ENCODE measurements at regions not wholly inside any gene's neighbourhood (a gene's known extent, or its start where the extent isn't known, plus 50 kb on each side); places are given as distances from the start of the nearest gene placed in this dataset.

DNA sequence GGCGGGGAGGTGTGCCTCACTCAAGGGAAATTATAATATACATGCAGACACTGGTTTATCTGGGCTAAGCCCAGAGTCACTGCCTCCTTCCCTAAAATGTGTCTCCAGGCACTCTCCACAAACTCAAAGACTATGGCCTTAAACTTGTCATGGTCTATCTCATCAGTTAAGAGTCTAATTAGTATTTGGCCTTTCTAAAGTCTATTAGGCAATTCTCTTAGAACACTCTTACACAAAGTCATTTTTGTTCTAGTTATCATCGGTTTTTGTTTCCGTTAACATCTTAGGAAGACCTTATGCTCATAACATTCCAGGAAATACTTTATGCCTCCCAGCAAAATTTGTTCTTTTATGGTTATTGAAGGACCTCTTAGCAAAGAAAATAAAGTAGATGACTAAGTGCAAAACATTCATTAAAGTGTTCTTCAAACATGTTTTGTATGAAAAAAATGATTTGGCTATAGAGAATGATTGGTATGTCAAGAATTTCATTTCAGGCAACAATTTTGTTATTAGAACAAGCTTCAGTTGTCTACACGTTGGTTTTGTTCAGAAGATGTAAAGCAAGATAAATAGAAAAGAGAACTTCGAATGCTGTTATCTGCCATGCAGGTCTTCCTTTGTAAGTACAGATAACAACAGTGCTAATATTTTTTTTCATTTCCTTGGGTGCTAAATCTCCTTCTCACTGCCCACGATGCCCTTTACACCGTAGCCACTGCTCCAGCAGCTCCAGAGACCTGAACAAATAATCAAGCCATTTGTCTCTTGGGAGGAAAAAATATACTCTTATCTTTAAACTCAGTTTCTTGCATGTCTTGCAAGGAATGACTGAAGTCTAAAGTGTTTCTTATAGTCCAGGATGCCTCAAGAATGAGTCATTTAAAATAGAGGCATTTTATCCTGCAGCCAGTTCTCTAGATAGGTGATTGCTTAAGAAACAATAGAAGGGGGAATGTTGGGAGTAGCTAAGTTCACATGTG lies 170.4 kb downstream of the HTR1B start:
- TF ChIP-seq POLR2A (IDR thresholded peaks at IDR 0.05): no peak
- TF ChIP-seq, protein P1, sequence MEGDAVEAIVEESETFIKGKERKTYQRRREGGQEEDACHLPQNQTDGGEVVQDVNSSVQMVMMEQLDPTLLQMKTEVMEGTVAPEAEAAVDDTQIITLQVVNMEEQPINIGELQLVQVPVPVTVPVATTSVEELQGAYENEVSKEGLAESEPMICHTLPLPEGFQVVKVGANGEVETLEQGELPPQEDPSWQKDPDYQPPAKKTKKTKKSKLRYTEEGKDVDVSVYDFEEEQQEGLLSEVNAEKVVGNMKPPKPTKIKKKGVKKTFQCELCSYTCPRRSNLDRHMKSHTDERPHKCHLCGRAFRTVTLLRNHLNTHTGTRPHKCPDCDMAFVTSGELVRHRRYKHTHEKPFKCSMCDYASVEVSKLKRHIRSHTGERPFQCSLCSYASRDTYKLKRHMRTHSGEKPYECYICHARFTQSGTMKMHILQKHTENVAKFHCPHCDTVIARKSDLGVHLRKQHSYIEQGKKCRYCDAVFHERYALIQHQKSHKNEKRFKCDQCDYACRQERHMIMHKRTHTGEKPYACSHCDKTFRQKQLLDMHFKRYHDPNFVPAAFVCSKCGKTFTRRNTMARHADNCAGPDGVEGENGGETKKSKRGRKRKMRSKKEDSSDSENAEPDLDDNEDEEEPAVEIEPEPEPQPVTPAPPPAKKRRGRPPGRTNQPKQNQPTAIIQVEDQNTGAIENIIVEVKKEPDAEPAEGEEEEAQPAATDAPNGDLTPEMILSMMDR (IDR thresholded peaks at IDR 0.05): no peak
- H3K36me3 ChIP-seq (ENCODE audit: low read depth, missing control alignments): no peaks in the 10 kb centered on the region
- intact Hi-C loops (cut with DNase I; ENCODE audit: low total_unique reads): no loop called here
- H3K27me3 ChIP-seq: no peaks in the 10 kb centered on the region
- H3K4me1 ChIP-seq: no peaks in the 10 kb centered on the region
- no peak overlapping the region for H3K4me3 ChIP-seq
- WGBS, 2 donors: 38 to 50% methylated on average over 7 of the region's 7 CpGs
- no peak overlapping the region for H3K27ac ChIP-seq
- no peaks in the 10 kb centered on the region for H3K9me3 ChIP-seq
- no peak for DNase-seq

DNA sequence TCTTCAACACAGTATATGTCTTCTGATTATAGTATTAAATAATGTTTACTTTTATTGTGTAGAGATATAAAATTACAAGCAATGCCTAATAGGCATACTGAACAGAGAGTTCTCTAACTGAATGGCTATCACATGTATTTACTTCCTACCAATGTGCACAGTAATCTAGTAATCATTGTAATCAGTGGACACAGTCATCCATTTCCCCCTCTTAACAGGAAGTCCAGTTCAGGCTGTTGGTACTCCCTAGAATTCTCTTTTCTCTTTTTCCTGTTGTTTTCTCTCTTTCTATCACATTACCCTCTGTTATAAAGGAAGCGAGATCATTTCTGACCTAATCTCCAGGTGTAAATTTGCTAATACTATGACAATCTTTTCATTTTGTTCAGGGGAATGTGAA lies 172.5 kb downstream of the HTR1B start:
- 89 to 94% methylated on average over 1 of the region's 1 CpG for WGBS, 2 donors
- Histone ChIP-seq H3K4me3 (no peak overlapping the region), H3K4me1 (no peaks in the 10 kb centered on the region), H3K9me3 (no peaks in the 10 kb centered on the region), H3K27ac (no peak overlapping the region), H3K27me3 (no peaks in the 10 kb centered on the region), H3K36me3 (ENCODE audit: low read depth, missing control alignments) (no peaks in the 10 kb centered on the region)
- intact Hi-C loops (cut with DNase I; ENCODE audit: low total_unique reads): no loop called here
- DNase-seq: no peak
- TF ChIP-seq POLR2A (IDR thresholded peaks at IDR 0.05): no peak

DNA sequence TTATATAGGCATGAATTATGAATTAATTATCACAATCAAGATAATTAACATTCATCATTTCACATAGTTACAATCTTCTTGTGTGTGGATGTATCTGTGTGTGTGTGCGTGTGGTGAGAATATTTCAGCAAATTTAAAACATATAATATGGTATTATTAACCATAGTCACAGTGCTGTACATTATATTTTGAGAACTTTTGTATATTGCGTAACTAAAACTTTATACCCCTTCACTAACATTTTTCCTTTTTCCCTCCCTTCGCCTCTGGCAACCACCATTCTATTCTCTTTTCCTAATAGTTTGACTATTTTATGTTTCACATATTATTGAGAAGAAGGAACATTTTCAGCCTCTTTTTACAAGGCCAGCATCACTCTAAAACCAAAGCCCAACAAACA lies 176.8 kb downstream of the HTR1B start:
- H3K27ac ChIP-seq: no peak overlapping the region
- no peak overlapping the region for H3K4me3 ChIP-seq
- no peaks in the 10 kb centered on the region for H3K36me3 ChIP-seq (ENCODE audit: low read depth, missing control alignments)
- no peaks in the 10 kb centered on the region for H3K27me3 ChIP-seq
- DNase-seq: no peak
- intact Hi-C loops (cut with DNase I; ENCODE audit: low total_unique reads): no loop called here
- TF ChIP-seq, protein P1 (IDR thresholded peaks at IDR 0.05): no peak
- TF ChIP-seq POLR2A (IDR thresholded peaks at IDR 0.05): no peak
- no peaks in the 10 kb centered on the region for H3K9me3 ChIP-seq
- 93 to 97% methylated on average over 3 of the region's 3 CpGs for WGBS, 2 donors
- H3K4me1 ChIP-seq: no peaks in the 10 kb centered on the region

DNA sequence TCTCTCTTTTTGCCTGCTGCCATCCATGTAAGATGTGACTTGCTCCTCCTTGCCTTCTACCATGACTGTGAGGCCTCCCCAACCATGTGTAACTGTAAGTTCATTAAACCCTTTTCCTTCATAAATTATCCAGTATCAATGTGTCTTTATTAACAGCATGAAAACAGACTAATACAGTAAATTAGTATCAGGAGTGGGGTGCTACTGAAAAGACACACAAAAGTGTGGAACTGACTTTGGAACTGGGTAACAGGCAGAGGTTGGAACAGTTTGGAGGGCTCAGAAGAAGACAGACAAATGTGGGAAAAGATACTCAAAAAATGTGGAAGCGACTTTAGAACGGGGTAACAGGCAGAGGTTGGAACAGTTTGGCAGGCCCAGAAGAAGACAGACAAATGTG lies 189.4 kb downstream of the HTR1B start:
- WGBS, 2 donors: 89 to 94% methylated on average over 2 of the region's 2 CpGs
- Histone ChIP-seq H3K9me3 (no peaks in the 10 kb centered on the region), H3K36me3 (ENCODE audit: low read depth, missing control alignments) (no peaks in the 10 kb centered on the region), H3K27ac (no peak overlapping the region), H3K27me3 (no peaks in the 10 kb centered on the region), H3K4me3 (no peak overlapping the region), H3K4me1 (no peaks in the 10 kb centered on the region)
- intact Hi-C loops (cut with DNase I; ENCODE audit: low total_unique reads): no loop called here
- TF ChIP-seq, protein P1 (IDR thresholded peaks at IDR 0.05): no peak
- no peak for TF ChIP-seq POLR2A (IDR thresholded peaks at IDR 0.05)
- DNase-seq: no peak

DNA sequence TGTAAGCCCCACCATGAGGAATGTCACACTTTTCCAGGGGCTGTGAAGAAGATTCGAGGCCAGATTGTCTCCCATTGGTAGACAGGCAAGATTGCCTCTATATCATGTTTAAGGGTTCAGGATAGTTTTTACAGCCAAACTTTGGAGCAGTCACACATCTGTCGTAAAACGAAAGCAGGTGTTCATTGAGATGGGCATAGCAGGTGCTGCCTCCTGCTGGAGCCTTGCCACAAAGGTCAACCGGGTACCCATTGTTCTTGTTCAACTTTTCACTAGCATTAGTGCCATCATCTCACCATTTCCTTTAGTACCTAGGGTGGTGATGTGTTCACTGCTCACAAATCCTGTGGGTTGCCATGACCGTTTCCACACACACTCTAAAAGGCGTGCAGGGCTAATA lies 198.3 kb downstream of the HTR1B start:
- Histone ChIP-seq H3K27ac (no peak overlapping the region), H3K36me3 (ENCODE audit: low read depth, missing control alignments) (no peaks in the 10 kb centered on the region), H3K4me3 (no peak overlapping the region), H3K4me1 (no peaks in the 10 kb centered on the region), H3K27me3 (no peaks in the 10 kb centered on the region), H3K9me3 (no peaks in the 10 kb centered on the region)
- DNase-seq: no peak
- intact Hi-C loops (cut with DNase I; ENCODE audit: low total_unique reads): no loop called here
- 91 to 94% methylated on average over 6 of the region's 6 CpGs for WGBS, 2 donors
- TF ChIP-seq, protein P1 (IDR thresholded peaks at IDR 0.05): no peak
- TF ChIP-seq POLR2A (IDR thresholded peaks at IDR 0.05): no peak
